CD4-positive, alpha-beta memory T cell (primary cell): ENCODE measurements at regions not wholly inside any gene's neighbourhood (a gene's known extent, or its start where the extent isn't known, plus 50 kb on each side); places are given as distances from the start of the nearest gene placed in this dataset.

Experiments used
- CTCF ChIA-PET: fragments of 350-600 bp; sonication (Branson Sonifier 250); formaldehyde crosslinking; loops from one replicate; lab custom pipeline; 2021; ENCODE audit warnings: inconsistent platforms; ENCODE audit not compliant: partially characterized antibody; lab: Charles Lee
- POLR2A ChIA-PET: fragments of 350-600 bp; sonication (Branson Sonifier 250); formaldehyde crosslinking; loops from one replicate; lab custom pipeline; 2021; ENCODE audit not compliant: partially characterized antibody; lab: Charles Lee
- DNase-seq, 5 donors: peaks; one replicate each; pipeline versions ENCODE4 v3.0.0 to v3.0.0-alpha.2; 2020 to 2022; ENCODE audit warnings: mixed read lengths in 1 of 5
- H3K27ac ChIP-seq: one replicate; pipeline ENCODE4 v1.7.0; 2013; ENCODE audit warnings: low read depth, low read length
- H3K27me3 ChIP-seq: 2 replicates; pipeline ENCODE4 v1.7.0; 2013; ENCODE audit warnings: mild to moderate bottlenecking, low read length, moderate library complexity; ENCODE audit not compliant: insufficient read depth
- H3K36me3 ChIP-seq: 2 replicates; pipeline ENCODE4 v1.7.0; 2013; ENCODE audit warnings: mild to moderate bottlenecking, low read length, moderate library complexity; ENCODE audit not compliant: insufficient read depth
- H3K4me1 ChIP-seq: 2 replicates; pipeline ENCODE4 v1.7.0; 2013; ENCODE audit warnings: mild to moderate bottlenecking, low read length, moderate library complexity; ENCODE audit not compliant: insufficient read depth
- H3K4me3 ChIP-seq, 2 donors: one replicate each; pipeline ENCODE4 v1.7.0; 2013; ENCODE audit warnings: low read length in 2 of 2, mild to moderate bottlenecking in 1 of 2
- H3K9me3 ChIP-seq, 2 donors: one replicate each; pipeline ENCODE4 v1.7.0; 2013; ENCODE audit warnings: low read length in 2 of 2, control low read depth in 1 of 2; ENCODE audit not compliant: control insufficient read depth in 1 of 2
- H3K27ac Mint-ChIP-seq, 7 donors: one replicate each; pipeline ENCODE4 v1.8.0; 2020 to 2021; ENCODE audit warnings: mixed read lengths in 7 of 7, mild to moderate bottlenecking in 6 of 7, inconsistent platforms in 3 of 7, moderate library complexity in 3 of 7
- H3K27me3 Mint-ChIP-seq, 2 donors: one replicate each; pipeline ENCODE4 v1.8.0; 2020 to 2021; ENCODE audit warnings: mixed read lengths in 2 of 2
- H3K36me3 Mint-ChIP-seq, 2 donors: one replicate each; pipeline ENCODE4 v1.8.0; 2020 to 2021; ENCODE audit warnings: mixed read lengths in 2 of 2, inconsistent platforms in 1 of 2, mild to moderate bottlenecking in 1 of 2
- H3K4me1 Mint-ChIP-seq, 4 donors: one replicate each; pipeline ENCODE4 v1.8.0; 2020 to 2021; ENCODE audit warnings: mixed read lengths in 4 of 4, mild to moderate bottlenecking in 1 of 4
- H3K4me3 Mint-ChIP-seq, 8 donors: one replicate each; pipeline ENCODE4 v1.8.0; 2020 to 2021; ENCODE audit warnings: mixed read lengths in 8 of 8, mild to moderate bottlenecking in 7 of 8, moderate library complexity in 6 of 8, inconsistent platforms in 3 of 8
- H3K9me3 Mint-ChIP-seq, 8 donors: one replicate each; pipeline ENCODE4 v1.8.0; 2020 to 2021; ENCODE audit warnings: mixed read lengths in 8 of 8, mild to moderate bottlenecking in 5 of 8, inconsistent platforms in 3 of 8, moderate library complexity in 1 of 8
- intact Hi-C: fragments of 100-400 bp; cut with micrococcal nuclease; formaldehyde crosslinking; loops from one replicate; pipeline ENCODE4 v1.15.1; 2023

DNA sequence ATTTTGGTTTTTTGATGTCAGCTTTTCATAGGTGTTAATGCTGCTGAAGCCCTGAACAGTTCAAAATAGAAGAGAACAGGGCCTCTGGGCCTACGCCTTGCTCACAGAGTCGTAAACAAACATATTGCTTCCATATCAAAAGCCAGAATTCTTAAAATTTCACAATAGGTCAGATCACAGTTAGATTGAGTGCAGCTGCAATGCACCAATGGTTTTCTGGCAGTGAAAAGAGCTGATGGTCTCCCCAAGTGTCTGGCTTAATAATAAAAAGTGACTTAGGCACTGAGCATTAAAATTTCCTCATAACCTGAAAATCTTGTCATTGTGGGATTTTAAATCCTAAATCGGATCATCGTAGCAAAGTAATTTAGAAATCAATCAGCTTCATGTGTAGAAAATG, 493.0 kb downstream of the CAAP1 start:
- no peaks in the 10 kb centered on the region for H3K27me3 Mint-ChIP-seq
- no peak overlapping the region for H3K27ac Mint-ChIP-seq
- Histone ChIP-seq H3K36me3 (no peaks in the 10 kb centered on the region), H3K27me3 (no peaks in the 10 kb centered on the region), H3K4me3 (no peak overlapping the region), H3K9me3 (no peaks in the 10 kb centered on the region), H3K4me1 (no peaks in the 10 kb centered on the region), H3K27ac (no peak overlapping the region)
- ChIA-PET POLR2A (no interaction called here), CTCF (no interaction called here)
- DNase-seq, result no peak
- H3K4me1 Mint-ChIP-seq, result no peaks in the 10 kb centered on the region
- H3K36me3 Mint-ChIP-seq, result no peaks in the 10 kb centered on the region
- H3K4me3 Mint-ChIP-seq, result no peak overlapping the region
- intact Hi-C loops, result no loop called here
- H3K9me3 Mint-ChIP-seq, result peaks cover 0 to 13% (median 2%) of the 10 kb centered on the region in 8 donors

- ChIA-PET CTCF (interaction anchor here (1.4 kb wide), 1 partner anchor 10 kb away, joined by 3 read pairs; no protein-coding TSS in a partner anchor), POLR2A (no interaction called here)
- Histone ChIP-seq H3K4me1 (no peaks in the 10 kb centered on the region), H3K27me3 (no peaks in the 10 kb centered on the region), H3K36me3 (no peaks in the 10 kb centered on the region), H3K4me3 (no peak overlapping the region), H3K27ac (no peak overlapping the region), H3K9me3 (no peaks in the 10 kb centered on the region)
- intact Hi-C loops, result no loop called here
- H3K4me1 Mint-ChIP-seq, result no peaks in the 10 kb centered on the region
- DNase-seq, result no peak
- H3K36me3 Mint-ChIP-seq, result no peaks in the 10 kb centered on the region
- peaks cover 0 to 34% (median 4%) of the 10 kb centered on the region in 8 donors for H3K9me3 Mint-ChIP-seq
- H3K27ac Mint-ChIP-seq, result no peak overlapping the region
- no peaks in the 10 kb centered on the region for H3K27me3 Mint-ChIP-seq
- no peak overlapping the region for H3K4me3 Mint-ChIP-seq
These were observed 498.6 kb downstream of the CAAP1 start for GRCh38 chr9:26394025-26394424.

DNA sequence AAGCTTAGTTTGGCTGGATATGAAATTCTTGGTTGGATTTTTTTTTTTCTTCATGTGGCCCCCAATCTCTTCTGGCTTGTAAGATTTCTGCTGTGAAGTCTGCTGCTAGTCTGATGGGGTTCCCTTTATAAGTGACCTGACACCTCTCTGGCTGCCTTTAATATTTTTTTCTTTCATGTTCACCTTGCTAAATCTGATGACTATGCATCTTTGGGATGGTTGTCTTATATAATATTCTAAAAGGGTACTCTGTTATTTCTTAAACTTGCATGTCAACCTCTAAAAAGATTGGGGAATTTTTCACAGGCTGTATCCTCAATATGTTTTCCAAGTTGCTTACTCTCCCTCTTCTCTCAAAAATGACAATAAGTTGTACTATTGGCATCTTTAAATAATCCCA, 500.0 kb downstream of the CAAP1 start:
- Mint-ChIP-seq H3K36me3 (no peaks in the 10 kb centered on the region), H3K27me3 (no peaks in the 10 kb centered on the region), H3K4me1 (no peaks in the 10 kb centered on the region), H3K9me3 (peaks cover 0 to 30% (median 4%) of the 10 kb centered on the region in 8 donors), H3K4me3 (no peak overlapping the region), H3K27ac (no peak overlapping the region)
- Histone ChIP-seq H3K9me3 (no peaks in the 10 kb centered on the region), H3K4me3 (no peak overlapping the region), H3K36me3 (no peaks in the 10 kb centered on the region), H3K27ac (no peak overlapping the region), H3K4me1 (no peaks in the 10 kb centered on the region), H3K27me3 (no peaks in the 10 kb centered on the region)
- CTCF ChIA-PET, result no interaction called here
- intact Hi-C loops, result no loop called here
- no peak for DNase-seq
- POLR2A ChIA-PET, result no interaction called here

- Histone ChIP-seq H3K4me3 (no peak overlapping the region), H3K9me3 (no peaks in the 10 kb centered on the region), H3K4me1 (no peaks in the 10 kb centered on the region), H3K36me3 (no peaks in the 10 kb centered on the region), H3K27me3 (no peaks in the 10 kb centered on the region), H3K27ac (no peak overlapping the region)
- H3K36me3 Mint-ChIP-seq, result no peaks in the 10 kb centered on the region
- DNase-seq, result no peak
- ChIA-PET CTCF (no interaction called here), POLR2A (no interaction called here)
- H3K27ac Mint-ChIP-seq, result no peak overlapping the region
- peaks cover 0 to 33% (median 4%) of the 10 kb centered on the region in 8 donors for H3K9me3 Mint-ChIP-seq
- no peak overlapping the region for H3K4me3 Mint-ChIP-seq
- intact Hi-C loops, result no loop called here
- no peaks in the 10 kb centered on the region for H3K27me3 Mint-ChIP-seq
- no peaks in the 10 kb centered on the region for H3K4me1 Mint-ChIP-seq
These were observed 501.6 kb downstream of the CAAP1 start for GRCh38 chr9:26391036-26391435.

- Mint-ChIP-seq H3K36me3 (no peaks in the 10 kb centered on the region), H3K27ac (no peak overlapping the region), H3K4me1 (no peaks in the 10 kb centered on the region), H3K9me3 (peaks cover 0 to 20% (median 7%) of the 10 kb centered on the region in 8 donors), H3K4me3 (no peak overlapping the region), H3K27me3 (no peaks in the 10 kb centered on the region)
- intact Hi-C loops, result no loop called here
- Histone ChIP-seq H3K9me3 (no peaks in the 10 kb centered on the region), H3K27ac (no peak overlapping the region), H3K36me3 (no peaks in the 10 kb centered on the region), H3K27me3 (no peaks in the 10 kb centered on the region), H3K4me1 (no peaks in the 10 kb centered on the region), H3K4me3 (no peak overlapping the region)
- POLR2A ChIA-PET, result no interaction called here
- CTCF ChIA-PET, result no interaction called here
- DNase-seq, result no peak
These were observed 517.2 kb downstream of the CAAP1 start for GRCh38 chr9:26375448-26375847.

- H3K4me3 ChIP-seq, result no peak overlapping the region
- CTCF ChIA-PET, result no interaction called here
- Mint-ChIP-seq H3K9me3 (peaks cover 3 to 17% (median 7%) of the 10 kb centered on the region in 8 donors), H3K27ac (no peak overlapping the region), H3K27me3 (no peaks in the 10 kb centered on the region), H3K4me1 (no peaks in the 10 kb centered on the region), H3K4me3 (no peak overlapping the region), H3K36me3 (no peaks in the 10 kb centered on the region)
- intact Hi-C loops, result no loop called here
- no peaks in the 10 kb centered on the region for H3K27me3 ChIP-seq
- H3K9me3 ChIP-seq, result no peaks in the 10 kb centered on the region
- DNase-seq, result no peak
- no peaks in the 10 kb centered on the region for H3K36me3 ChIP-seq
- no peak overlapping the region for H3K27ac ChIP-seq
- no peaks in the 10 kb centered on the region for H3K4me1 ChIP-seq
- POLR2A ChIA-PET, result no interaction called here
These were observed 519.0 kb downstream of the CAAP1 start for GRCh38 chr9:26373616-26374015.

- Histone ChIP-seq H3K9me3 (no peaks in the 10 kb centered on the region), H3K4me1 (no peaks in the 10 kb centered on the region), H3K27ac (no peak overlapping the region), H3K36me3 (no peaks in the 10 kb centered on the region), H3K27me3 (no peaks in the 10 kb centered on the region), H3K4me3 (no peak overlapping the region)
- intact Hi-C loops, result no loop called here
- no peaks in the 10 kb centered on the region for H3K36me3 Mint-ChIP-seq
- ChIA-PET CTCF (no interaction called here), POLR2A (no interaction called here)
- H3K4me3 Mint-ChIP-seq, result no peak overlapping the region
- no peaks in the 10 kb centered on the region for H3K4me1 Mint-ChIP-seq
- H3K9me3 Mint-ChIP-seq, result peaks cover 0 to 12% (median 7%) of the 10 kb centered on the region in 8 donors
- H3K27ac Mint-ChIP-seq, result no peak overlapping the region
- H3K27me3 Mint-ChIP-seq, result no peaks in the 10 kb centered on the region
- DNase-seq, result no peak
These were observed 521.4 kb downstream of the CAAP1 start for GRCh38 chr9:26371236-26371635.

DNA sequence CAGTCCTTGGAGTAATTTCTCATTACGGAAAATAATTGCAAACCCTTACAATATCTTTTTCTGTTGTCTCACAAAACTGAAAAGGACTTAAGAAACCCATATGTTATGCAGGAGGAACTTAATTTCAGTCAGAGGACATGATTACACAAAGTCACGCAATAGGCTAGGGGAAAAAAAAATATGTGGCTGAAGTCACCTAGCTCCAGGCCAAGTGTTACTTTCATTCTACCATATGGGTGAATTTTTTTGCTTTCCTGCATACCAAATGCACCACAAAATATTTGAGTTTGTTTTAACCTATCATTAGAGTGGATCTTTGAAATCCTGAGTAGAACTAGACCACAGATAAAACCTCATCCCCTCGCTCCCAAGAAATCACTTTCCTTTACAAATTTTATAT, 523.5 kb downstream of the CAAP1 start:
- H3K36me3 ChIP-seq, result no peaks in the 10 kb centered on the region
- no peak overlapping the region for H3K4me3 Mint-ChIP-seq
- no peak overlapping the region for H3K4me3 ChIP-seq
- no peak overlapping the region for H3K27ac Mint-ChIP-seq
- ChIA-PET CTCF (no interaction called here), POLR2A (no interaction called here)
- no peaks in the 10 kb centered on the region for H3K9me3 ChIP-seq
- no peaks in the 10 kb centered on the region for H3K4me1 Mint-ChIP-seq
- no peaks in the 10 kb centered on the region for H3K4me1 ChIP-seq
- DNase-seq, result no peak
- H3K27ac ChIP-seq, result no peak overlapping the region
- H3K36me3 Mint-ChIP-seq, result no peaks in the 10 kb centered on the region
- H3K9me3 Mint-ChIP-seq, result peaks cover 0 to 15% (median 5%) of the 10 kb centered on the region in 8 donors
- H3K27me3 Mint-ChIP-seq, result no peaks in the 10 kb centered on the region
- H3K27me3 ChIP-seq, result no peaks in the 10 kb centered on the region
- intact Hi-C loops, result no loop called here
